ENCODE measurements at regions not wholly inside any gene's neighbourhood (a gene's known extent, or its start where the extent isn't known, plus 50 kb on each side); places are given as distances from the start of the nearest gene placed in this dataset.

DNA sequence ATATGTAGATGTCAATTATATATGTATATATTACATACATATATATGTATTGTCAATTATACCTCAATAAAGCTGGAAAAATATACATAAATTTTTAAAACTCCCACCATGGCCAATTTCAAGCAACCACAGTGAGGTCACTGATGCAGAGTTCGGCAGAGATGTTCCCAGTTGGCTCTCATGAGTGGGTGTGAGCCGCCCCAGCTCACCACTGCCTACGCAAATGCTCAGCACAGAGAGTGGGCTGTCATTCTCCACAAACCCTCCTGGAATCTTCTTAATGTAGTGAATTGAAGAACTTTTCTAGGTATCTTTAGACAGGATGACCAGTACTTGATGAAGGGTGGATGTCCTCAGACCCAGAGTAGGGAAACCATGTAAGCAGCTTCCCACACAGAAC, 96.6 kb upstream of the TMEM45B start:
- H3K36me3 ChIP-seq (ENCODE audit: insufficient read depth, insufficient read length, low read length): no peaks in the 10 kb centered on the region
- H3K9ac ChIP-seq (ENCODE audit: insufficient read length, low read depth): no peak overlapping the region
- H3K9me3 ChIP-seq (ENCODE audit: insufficient read depth, low read length): no peaks in the 10 kb centered on the region
- TF ChIP-seq YY1 (IDR thresholded peaks at IDR 0.05; ENCODE audit: insufficient read depth, insufficient read length) (no peak), ZNF274 (IDR thresholded peaks at IDR 0.05; ENCODE audit: low read depth, low read length) (no peak)
- DNase-seq (ENCODE audit: low read depth, low spot score): no peak
- H3K4me1 ChIP-seq (ENCODE audit: insufficient read depth, insufficient read length): peaks cover 7% of the 10 kb centered on the region
- no peaks in the 10 kb centered on the region for H3K27me3 ChIP-seq (ENCODE audit: insufficient read depth, insufficient read length)
- no peak overlapping the region for H3K4me3 ChIP-seq (ENCODE audit: insufficient read length, low read depth)

DNA sequence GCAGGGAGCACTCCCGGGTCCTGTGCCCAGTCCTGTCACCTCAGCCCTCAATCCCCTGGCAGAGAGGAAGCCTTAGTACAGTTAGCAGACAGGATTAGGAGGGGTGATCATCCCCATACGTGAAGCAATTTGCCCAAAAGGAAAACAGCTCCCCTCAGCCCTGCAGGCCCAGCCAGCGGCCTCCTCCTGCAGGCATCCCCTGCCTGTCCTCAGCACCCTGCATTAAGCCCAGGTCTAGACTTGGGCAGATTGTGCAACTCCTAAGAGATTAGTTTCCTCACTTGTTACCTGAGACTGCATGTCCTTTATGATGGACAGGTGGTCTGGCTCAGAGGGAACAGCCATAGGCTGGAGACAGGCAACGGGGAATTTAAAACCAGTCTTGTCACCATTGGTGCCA, 95.5 kb upstream of the TMEM45B start:
- no peak for DNase-seq (ENCODE audit: low read depth, low spot score)
- H3K27me3 ChIP-seq (ENCODE audit: insufficient read depth, insufficient read length): no peaks in the 10 kb centered on the region
- no peak overlapping the region for H3K9ac ChIP-seq (ENCODE audit: insufficient read length, low read depth)
- H3K4me3 ChIP-seq (ENCODE audit: insufficient read length, low read depth): no peak overlapping the region
- no peaks in the 10 kb centered on the region for H3K9me3 ChIP-seq (ENCODE audit: insufficient read depth, low read length)
- TF ChIP-seq YY1 (IDR thresholded peaks at IDR 0.05; ENCODE audit: insufficient read depth, insufficient read length): no peak
- TF ChIP-seq ZNF274 (IDR thresholded peaks at IDR 0.05; ENCODE audit: low read depth, low read length): no peak
- TF ChIP-seq SUZ12 (IDR thresholded peaks at IDR 0.05; ENCODE audit: extremely low read depth, insufficient read depth, insufficient read length): no peak
- H3K36me3 ChIP-seq (ENCODE audit: insufficient read depth, insufficient read length, low read length): no peaks in the 10 kb centered on the region
- H3K4me1 ChIP-seq (ENCODE audit: insufficient read depth, insufficient read length): peaks cover 7% of the 10 kb centered on the region

DNA sequence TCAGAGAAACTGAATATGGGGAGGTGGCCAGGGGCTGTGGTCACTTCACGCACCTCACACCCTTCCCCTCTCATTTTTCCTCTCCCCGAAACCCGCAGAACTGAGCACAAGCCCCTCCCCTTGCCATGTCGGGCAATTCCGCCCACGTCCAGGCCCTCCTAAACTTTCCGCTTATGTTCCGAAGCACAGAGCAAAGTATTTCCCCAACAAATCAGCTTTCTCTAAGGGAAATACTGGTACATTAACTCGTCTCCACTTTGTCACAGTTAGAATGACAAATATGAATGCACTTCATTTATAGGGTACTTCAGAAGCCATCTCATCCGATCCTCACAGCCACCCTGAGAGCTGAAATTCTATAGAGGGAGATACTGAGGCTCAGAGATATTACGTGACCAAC, 94.7 kb upstream of the TMEM45B start:
- H3K36me3 ChIP-seq (ENCODE audit: insufficient read depth, insufficient read length, low read length): no peaks in the 10 kb centered on the region
- H3K27me3 ChIP-seq (ENCODE audit: insufficient read depth, insufficient read length): no peaks in the 10 kb centered on the region
- DNase-seq (ENCODE audit: low read depth, low spot score): no peak
- no peaks in the 10 kb centered on the region for H3K9me3 ChIP-seq (ENCODE audit: insufficient read depth, low read length)
- H3K9ac ChIP-seq (ENCODE audit: insufficient read length, low read depth): no peak overlapping the region
- H3K4me3 ChIP-seq (ENCODE audit: insufficient read length, low read depth): no peak overlapping the region
- peaks cover 7% of the 10 kb centered on the region for H3K4me1 ChIP-seq (ENCODE audit: insufficient read depth, insufficient read length)
- TF ChIP-seq YY1 (IDR thresholded peaks at IDR 0.05; ENCODE audit: insufficient read depth, insufficient read length): no peak
- TF ChIP-seq SUZ12 (IDR thresholded peaks at IDR 0.05; ENCODE audit: extremely low read depth, insufficient read depth, insufficient read length): no peak
- no peak for TF ChIP-seq ZNF274 (IDR thresholded peaks at IDR 0.05; ENCODE audit: low read depth, low read length)

DNA sequence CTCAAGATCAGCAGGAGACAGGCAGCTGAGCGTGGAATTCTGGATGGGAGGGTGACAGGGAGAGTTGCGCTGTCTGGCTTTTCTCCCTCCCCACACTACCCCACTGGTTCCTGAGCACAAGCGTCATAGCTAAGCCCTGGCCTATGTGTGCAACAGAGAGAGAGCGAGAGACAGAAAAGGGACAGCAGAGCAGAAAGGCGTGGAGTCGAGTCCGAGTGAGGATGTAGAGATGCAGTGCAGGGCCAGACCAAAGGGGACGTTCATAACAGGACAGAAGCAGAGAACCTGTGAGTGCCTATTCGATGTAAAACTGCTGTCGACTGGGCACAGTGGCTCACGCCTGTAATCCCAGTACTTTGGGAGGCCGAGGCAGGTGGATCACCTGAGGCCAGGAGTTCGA, 94.0 kb upstream of the TMEM45B start:
- Histone ChIP-seq H3K9ac (ENCODE audit: insufficient read length, low read depth) (no peak overlapping the region), H3K4me1 (ENCODE audit: insufficient read depth, insufficient read length) (peaks cover 7% of the 10 kb centered on the region), H3K27me3 (ENCODE audit: insufficient read depth, insufficient read length) (no peaks in the 10 kb centered on the region), H3K9me3 (ENCODE audit: insufficient read depth, low read length) (no peaks in the 10 kb centered on the region), H3K4me3 (ENCODE audit: insufficient read length, low read depth) (no peak overlapping the region), H3K36me3 (ENCODE audit: insufficient read depth, insufficient read length, low read length) (no peaks in the 10 kb centered on the region)
- no peak for DNase-seq (ENCODE audit: low read depth, low spot score)
- no peak for TF ChIP-seq SUZ12 (IDR thresholded peaks at IDR 0.05; ENCODE audit: extremely low read depth, insufficient read depth, insufficient read length)
- TF ChIP-seq YY1 (IDR thresholded peaks at IDR 0.05; ENCODE audit: insufficient read depth, insufficient read length): no peak
- no peak for TF ChIP-seq ZNF274 (IDR thresholded peaks at IDR 0.05; ENCODE audit: low read depth, low read length)

DNA sequence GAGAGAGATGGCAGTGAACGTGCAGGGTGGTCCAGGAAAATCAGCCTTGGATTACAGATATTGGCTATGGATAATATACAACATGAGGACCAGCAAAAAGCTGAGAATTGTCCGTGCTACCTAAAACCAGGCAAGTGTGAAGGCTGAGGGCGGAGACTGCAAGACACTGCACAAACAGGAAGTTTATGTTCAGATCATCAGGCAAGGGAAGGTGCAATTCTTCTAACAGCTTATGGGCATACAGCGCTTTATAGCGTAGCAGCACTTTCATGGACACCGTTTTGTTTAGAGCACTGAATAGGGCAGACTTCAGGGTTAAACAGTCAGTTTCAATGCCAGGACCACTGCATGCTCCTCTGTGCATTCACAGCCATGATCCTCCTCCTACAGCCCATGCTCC, 93.1 kb upstream of the TMEM45B start:
- DNase-seq (ENCODE audit: low read depth, low spot score): no peak
- no peaks in the 10 kb centered on the region for H3K27me3 ChIP-seq (ENCODE audit: insufficient read depth, insufficient read length)
- H3K36me3 ChIP-seq (ENCODE audit: insufficient read depth, insufficient read length, low read length): no peaks in the 10 kb centered on the region
- no peak overlapping the region for H3K9ac ChIP-seq (ENCODE audit: insufficient read length, low read depth)
- H3K4me3 ChIP-seq (ENCODE audit: insufficient read length, low read depth): no peak overlapping the region
- H3K9me3 ChIP-seq (ENCODE audit: insufficient read depth, low read length): no peaks in the 10 kb centered on the region
- peaks cover 7% of the 10 kb centered on the region for H3K4me1 ChIP-seq (ENCODE audit: insufficient read depth, insufficient read length)
- TF ChIP-seq YY1 (IDR thresholded peaks at IDR 0.05; ENCODE audit: insufficient read depth, insufficient read length): no peak
- no peak for TF ChIP-seq SUZ12 (IDR thresholded peaks at IDR 0.05; ENCODE audit: extremely low read depth, insufficient read depth, insufficient read length)
- TF ChIP-seq ZNF274 (IDR thresholded peaks at IDR 0.05; ENCODE audit: low read depth, low read length): no peak

DNA sequence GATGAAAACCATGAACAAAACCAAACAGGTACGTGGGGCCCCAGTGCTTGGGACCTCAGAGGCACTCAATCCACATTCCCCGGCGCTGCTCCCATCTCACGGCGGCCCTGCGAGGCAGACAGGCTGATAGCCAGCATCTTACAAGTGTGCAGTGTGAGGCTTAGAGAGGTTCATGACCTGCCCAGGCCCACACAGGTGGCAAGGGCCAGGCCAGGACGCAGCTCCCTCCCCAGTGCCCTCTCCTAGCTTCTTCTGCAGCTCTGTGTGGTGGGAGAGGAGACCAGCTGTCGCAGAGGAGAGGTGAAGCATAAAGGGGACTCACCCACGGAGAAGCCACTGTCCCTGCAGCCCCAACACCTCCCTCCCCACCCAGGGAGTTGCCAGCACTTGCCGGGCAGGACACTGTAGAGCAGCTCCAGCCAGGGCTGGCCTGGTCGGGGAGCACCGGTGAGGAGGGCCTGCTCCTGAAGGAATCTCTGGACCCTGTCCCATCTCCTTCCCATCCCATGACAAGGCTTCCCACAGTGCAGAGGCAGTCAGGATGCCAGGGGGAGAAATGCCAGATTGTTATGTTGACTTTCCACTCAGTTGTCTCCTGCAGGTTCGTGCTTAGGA, 92.4 kb upstream of the TMEM45B start:
- Histone ChIP-seq H3K36me3 (ENCODE audit: insufficient read depth, insufficient read length, low read length) (no peaks in the 10 kb centered on the region), H3K4me3 (ENCODE audit: insufficient read length, low read depth) (no peak overlapping the region), H3K9me3 (ENCODE audit: insufficient read depth, low read length) (no peaks in the 10 kb centered on the region), H3K4me1 (ENCODE audit: insufficient read depth, insufficient read length) (peaks cover 7% of the 10 kb centered on the region), H3K9ac (ENCODE audit: insufficient read length, low read depth) (no peak overlapping the region), H3K27me3 (ENCODE audit: insufficient read depth, insufficient read length) (no peaks in the 10 kb centered on the region)
- no peak for DNase-seq (ENCODE audit: low read depth, low spot score)
- TF ChIP-seq YY1 (IDR thresholded peaks at IDR 0.05; ENCODE audit: insufficient read depth, insufficient read length): no peak

DNA sequence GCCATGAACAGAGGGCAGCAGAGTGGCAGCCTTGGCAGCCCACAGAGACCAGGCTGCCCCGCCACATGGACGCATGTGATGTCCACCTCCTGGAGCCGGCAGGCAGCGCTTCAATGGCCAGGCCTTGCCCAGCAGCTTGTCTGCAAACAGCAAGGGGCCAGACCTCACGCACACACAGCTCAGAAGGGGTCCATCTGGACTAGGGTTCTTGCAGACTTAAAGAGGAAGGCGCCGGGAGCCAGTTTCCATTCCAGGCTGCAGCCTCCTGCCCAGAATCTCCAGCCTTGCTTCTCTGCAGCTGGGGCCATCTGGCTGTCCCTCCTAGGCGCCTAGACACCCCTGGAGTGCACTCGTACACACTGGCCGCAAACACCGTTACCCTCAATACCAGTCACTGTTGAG, 91.9 kb upstream of the TMEM45B start:
- H3K9me3 ChIP-seq (ENCODE audit: insufficient read depth, low read length): no peaks in the 10 kb centered on the region
- no peak overlapping the region for H3K4me3 ChIP-seq (ENCODE audit: insufficient read length, low read depth)
- H3K9ac ChIP-seq (ENCODE audit: insufficient read length, low read depth): no peak overlapping the region
- H3K36me3 ChIP-seq (ENCODE audit: insufficient read depth, insufficient read length, low read length): no peaks in the 10 kb centered on the region
- TF ChIP-seq YY1 (IDR thresholded peaks at IDR 0.05; ENCODE audit: insufficient read depth, insufficient read length) (no peak), ZNF274 (IDR thresholded peaks at IDR 0.05; ENCODE audit: low read depth, low read length) (no peak), SUZ12 (IDR thresholded peaks at IDR 0.05; ENCODE audit: extremely low read depth, insufficient read depth, insufficient read length) (no peak)
- H3K4me1 ChIP-seq (ENCODE audit: insufficient read depth, insufficient read length): peaks cover 7% of the 10 kb centered on the region
- no peaks in the 10 kb centered on the region for H3K27me3 ChIP-seq (ENCODE audit: insufficient read depth, insufficient read length)
- DNase-seq (ENCODE audit: low read depth, low spot score): no peak

DNA sequence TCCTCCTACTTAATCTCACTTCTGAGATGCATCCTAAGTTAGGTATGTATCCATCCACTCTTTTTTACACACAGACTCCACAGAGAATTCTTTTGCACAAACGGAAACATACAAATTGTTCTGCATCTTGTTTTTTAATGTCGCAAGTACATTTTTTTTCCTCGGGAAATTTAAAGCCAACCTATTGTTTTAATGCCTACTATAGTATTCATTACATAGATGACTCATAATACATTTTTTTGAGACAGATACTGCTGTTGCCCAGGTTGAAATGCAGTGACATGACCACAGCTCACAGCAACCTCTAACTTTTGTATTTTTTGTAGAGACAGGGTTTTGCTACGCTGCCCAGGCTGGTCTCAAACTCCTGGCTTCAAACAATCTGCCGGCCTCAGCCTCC, 90.8 kb upstream of the TMEM45B start:
- H3K4me3 ChIP-seq (ENCODE audit: insufficient read length, low read depth): no peak overlapping the region
- H3K4me1 ChIP-seq (ENCODE audit: insufficient read depth, insufficient read length): peaks cover 7% of the 10 kb centered on the region
- H3K36me3 ChIP-seq (ENCODE audit: insufficient read depth, insufficient read length, low read length): no peaks in the 10 kb centered on the region
- DNase-seq (ENCODE audit: low read depth, low spot score): no peak
- H3K9ac ChIP-seq (ENCODE audit: insufficient read length, low read depth): no peak overlapping the region
- H3K27me3 ChIP-seq (ENCODE audit: insufficient read depth, insufficient read length): no peaks in the 10 kb centered on the region
- TF ChIP-seq ZNF274 (IDR thresholded peaks at IDR 0.05; ENCODE audit: low read depth, low read length) (no peak), YY1 (IDR thresholded peaks at IDR 0.05; ENCODE audit: insufficient read depth, insufficient read length) (no peak), SUZ12 (IDR thresholded peaks at IDR 0.05; ENCODE audit: extremely low read depth, insufficient read depth, insufficient read length) (no peak)
- no peaks in the 10 kb centered on the region for H3K9me3 ChIP-seq (ENCODE audit: insufficient read depth, low read length)

All from NT2/D1 (cell line).